ENCODE measurements at regions not wholly inside any gene's neighbourhood (a gene's known extent, or its start where the extent isn't known, plus 50 kb on each side); places are given as distances from the start of the nearest gene placed in this dataset.

DNA sequence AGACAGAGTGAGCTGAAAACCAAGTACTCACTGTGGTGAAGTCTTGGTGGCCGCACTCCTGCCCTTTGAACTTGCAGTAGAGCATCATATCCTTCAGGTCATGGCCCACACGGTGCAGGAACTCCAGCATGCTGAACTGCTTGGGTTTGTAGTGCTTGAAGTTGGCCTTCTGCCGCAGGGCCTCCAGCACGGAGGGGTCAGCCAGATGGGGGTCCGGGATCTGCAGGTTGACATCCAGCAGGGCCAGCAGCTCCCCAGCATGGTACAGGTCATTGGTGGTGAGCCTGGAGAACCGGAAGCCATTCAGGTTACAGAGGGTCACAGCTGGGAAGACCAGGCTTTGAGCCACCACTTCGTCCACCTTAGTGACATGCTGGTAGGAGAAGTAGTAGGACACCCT lies 99.1 kb upstream of the CCL2 start:
- Mint-ChIP-seq H3K4me1 (no peaks in the 10 kb centered on the region), H3K27ac (no peak overlapping the region), H3K4me3 (no peak overlapping the region), H3K9me3 (ENCODE audit: insufficient read depth) (no peaks in the 10 kb centered on the region), H3K27me3 (peaks cover 51% of the 10 kb centered on the region)
- DNase-seq (no peak), ATAC-seq (ENCODE audit: low read depth) (no peak)
- ChIA-PET POLR2A (no interaction called here), CTCF (interaction anchor here (0.7 kb wide), 1 partner anchor 15 kb away, joined by 3 read pairs; no protein-coding TSS in a partner anchor)
- H4K20me1 ChIP-seq (ENCODE audit: control insufficient read depth, insufficient read depth, low read length, poor library complexity, severe bottlenecking) = no peaks in the 10 kb centered on the region
- no peak overlapping the region for H3K4me3 ChIP-seq (ENCODE audit: control extremely low read depth in 1 of 5, extremely low read depth in 1 of 5, insufficient read depth in 1 of 5, low read depth in 2 of 5, low read length in 4 of 5)
- no peak overlapping the region for H2AFZ ChIP-seq (ENCODE audit: insufficient read depth, low read depth, low read length, poor library complexity, severe bottlenecking)
- peaks cover 0 to 49% (median 13%) of the 10 kb centered on the region in 4 experiments for H3K27me3 ChIP-seq (replicated peaks in 1 of 4; ENCODE audit: control extremely low read depth in 1 of 4, control insufficient read depth in 3 of 4, insufficient read depth in 4 of 4, low read length in 3 of 4)
- no peak overlapping the region for H3K4me2 ChIP-seq (replicated peaks; ENCODE audit: low read depth, low read length, poor library complexity, severe bottlenecking)
- no peak overlapping the region for H3K9ac ChIP-seq (ENCODE audit: low read length)
- TF ChIP-seq, protein P1, sequence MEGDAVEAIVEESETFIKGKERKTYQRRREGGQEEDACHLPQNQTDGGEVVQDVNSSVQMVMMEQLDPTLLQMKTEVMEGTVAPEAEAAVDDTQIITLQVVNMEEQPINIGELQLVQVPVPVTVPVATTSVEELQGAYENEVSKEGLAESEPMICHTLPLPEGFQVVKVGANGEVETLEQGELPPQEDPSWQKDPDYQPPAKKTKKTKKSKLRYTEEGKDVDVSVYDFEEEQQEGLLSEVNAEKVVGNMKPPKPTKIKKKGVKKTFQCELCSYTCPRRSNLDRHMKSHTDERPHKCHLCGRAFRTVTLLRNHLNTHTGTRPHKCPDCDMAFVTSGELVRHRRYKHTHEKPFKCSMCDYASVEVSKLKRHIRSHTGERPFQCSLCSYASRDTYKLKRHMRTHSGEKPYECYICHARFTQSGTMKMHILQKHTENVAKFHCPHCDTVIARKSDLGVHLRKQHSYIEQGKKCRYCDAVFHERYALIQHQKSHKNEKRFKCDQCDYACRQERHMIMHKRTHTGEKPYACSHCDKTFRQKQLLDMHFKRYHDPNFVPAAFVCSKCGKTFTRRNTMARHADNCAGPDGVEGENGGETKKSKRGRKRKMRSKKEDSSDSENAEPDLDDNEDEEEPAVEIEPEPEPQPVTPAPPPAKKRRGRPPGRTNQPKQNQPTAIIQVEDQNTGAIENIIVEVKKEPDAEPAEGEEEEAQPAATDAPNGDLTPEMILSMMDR (IDR thresholded peaks at IDR 0.05) = no peak
- no peak for TF ChIP-seq EZH2 (IDR thresholded peaks at IDR 0.05; ENCODE audit: borderline replicate concordance, insufficient read depth, low read depth, low read length, poor library complexity, severe bottlenecking)
- WGBS (ENCODE audit: insufficient coverage) = 91% methylated on average over 6 of the region's 7 CpGs
- no peak overlapping the region for H3K27ac ChIP-seq (ENCODE audit: low read length in 2 of 2)
- H3K36me3 ChIP-seq (replicated peaks in 1 of 2; ENCODE audit: control extremely low read depth in 1 of 2, control insufficient read depth in 1 of 2, extremely low read depth in 1 of 2, insufficient read depth in 2 of 2, low read length in 1 of 2) = no peaks in the 10 kb centered on the region
- intact Hi-C loops (cut with micrococcal nuclease) = no loop called here
- H3K9me3 ChIP-seq (ENCODE audit: control extremely low read depth in 1 of 3, control insufficient read depth in 2 of 3, insufficient read depth in 1 of 3, low read length in 2 of 3) = peaks cover 0 to 4% (median 0%) of the 10 kb centered on the region in 3 donors
- no peaks in the 10 kb centered on the region for H3K4me1 ChIP-seq (ENCODE audit: control insufficient read depth in 2 of 2, insufficient read depth in 2 of 2, low read length in 2 of 2)
- H3K79me2 ChIP-seq (ENCODE audit: control insufficient read depth, insufficient read depth, low read length) = no peaks in the 10 kb centered on the region

- 70% methylated on average over 11 of the region's 16 CpGs for WGBS (ENCODE audit: insufficient coverage)
Observed at GRCh38 chr17:34156401-34156740, 98.7 kb upstream of the CCL2 start.

More at GRCh38 chr17:34156401-34156740, 98.7 kb upstream of the CCL2 start:
- ATAC-seq (ENCODE audit: low read depth) = no peak
- no peak overlapping the region for H3K27ac Mint-ChIP-seq
- Histone ChIP-seq H3K4me1 (ENCODE audit: control insufficient read depth in 2 of 2, insufficient read depth in 2 of 2, low read length in 2 of 2) (no peaks in the 10 kb centered on the region), H3K27me3 (replicated peaks in 1 of 4; ENCODE audit: control extremely low read depth in 1 of 4, control insufficient read depth in 3 of 4, insufficient read depth in 4 of 4, low read length in 3 of 4) (peaks cover 0 to 49% (median 13%) of the 10 kb centered on the region in 4 experiments), H4K20me1 (ENCODE audit: control insufficient read depth, insufficient read depth, low read length, poor library complexity, severe bottlenecking) (no peaks in the 10 kb centered on the region), H3K9ac (ENCODE audit: low read length) (no peak overlapping the region), H3K4me2 (replicated peaks; ENCODE audit: low read depth, low read length, poor library complexity, severe bottlenecking) (no peak overlapping the region), H3K79me2 (ENCODE audit: control insufficient read depth, insufficient read depth, low read length) (no peaks in the 10 kb centered on the region), H3K9me3 (ENCODE audit: control extremely low read depth in 1 of 3, control insufficient read depth in 2 of 3, insufficient read depth in 1 of 3, low read length in 2 of 3) (peaks cover 0 to 4% (median 0%) of the 10 kb centered on the region in 3 donors), H3K4me3 (ENCODE audit: control extremely low read depth in 1 of 5, extremely low read depth in 1 of 5, insufficient read depth in 1 of 5, low read depth in 2 of 5, low read length in 4 of 5) (no peak overlapping the region), H2AFZ (ENCODE audit: insufficient read depth, low read depth, low read length, poor library complexity, severe bottlenecking) (no peak overlapping the region), H3K27ac (ENCODE audit: low read length in 2 of 2) (no peak overlapping the region), H3K36me3 (replicated peaks in 1 of 2; ENCODE audit: control extremely low read depth in 1 of 2, control insufficient read depth in 1 of 2, extremely low read depth in 1 of 2, insufficient read depth in 2 of 2, low read length in 1 of 2) (no peaks in the 10 kb centered on the region)
- peaks cover 49% of the 10 kb centered on the region for H3K27me3 Mint-ChIP-seq
- no peak for TF ChIP-seq EZH2 (IDR thresholded peaks at IDR 0.05; ENCODE audit: borderline replicate concordance, insufficient read depth, low read depth, low read length, poor library complexity, severe bottlenecking)
- TF ChIP-seq, protein P1 (IDR thresholded peaks at IDR 0.05) = no peak
- ChIA-PET CTCF (no interaction called here), POLR2A (no interaction called here)
- DNase-seq = no peak
- no peaks in the 10 kb centered on the region for H3K9me3 Mint-ChIP-seq (ENCODE audit: insufficient read depth)
- H3K4me1 Mint-ChIP-seq = no peaks in the 10 kb centered on the region
- no peak overlapping the region for H3K4me3 Mint-ChIP-seq
- intact Hi-C loops (cut with micrococcal nuclease) = no loop called here
